ENCODE measurements at regions not wholly inside any gene's neighbourhood (a gene's known extent, or its start where the extent isn't known, plus 50 kb on each side); places are given as distances from the start of the nearest gene placed in this dataset.

DNA sequence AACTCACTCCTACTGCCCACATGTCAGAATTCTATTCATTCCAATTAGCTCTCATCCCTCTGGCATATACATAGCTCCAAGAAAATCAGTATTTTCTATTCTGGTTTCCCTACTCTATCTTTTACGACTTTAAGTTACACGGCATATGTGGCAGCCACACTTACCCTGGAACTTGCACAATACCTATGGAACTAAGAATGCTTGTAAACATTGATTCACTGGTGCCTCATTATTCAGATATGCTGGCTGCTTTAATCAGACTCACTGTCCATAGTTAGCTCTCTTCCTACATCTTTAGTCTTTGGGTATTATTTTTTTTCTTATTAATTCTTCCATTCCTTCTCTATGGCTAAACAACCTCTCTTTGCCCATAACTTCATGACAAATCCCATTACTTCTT is 1519.9 kb upstream of the ACVR2A start:
- DNase-seq (ENCODE audit: low spot score): no peak
- Histone ChIP-seq H3K27me3 (replicated peaks; ENCODE audit: insufficient read depth, low read depth, low read length, poor library complexity) (no peaks in the 10 kb centered on the region), H3K9me3 (ENCODE audit: low read depth, low read length, poor library complexity, severe bottlenecking) (no peaks in the 10 kb centered on the region), H3K27ac (ENCODE audit: low read depth, low read length, poor library complexity, severe bottlenecking) (no peak overlapping the region), H3K4me3 (ENCODE audit: low read depth, low read length, poor library complexity, severe bottlenecking) (no peak overlapping the region), H3K4me1 (ENCODE audit: insufficient read depth, low read length, poor library complexity, severe bottlenecking) (peaks cover 28% of the 10 kb centered on the region), H3K36me3 (ENCODE audit: insufficient read depth, low read length, poor library complexity, severe bottlenecking) (no peaks in the 10 kb centered on the region)
- intact Hi-C loops (cut with micrococcal nuclease; ENCODE audit: unreplicated experiment): loop anchor here (5.0 kb wide), 1 partner anchor 197 kb away; no protein-coding TSS in a partner anchor
- ChIA-PET POLR2A (ENCODE audit: low non-redundant PET) (interaction anchor here (0.6 kb wide), 1 partner anchor 20 kb away, joined by 3 read pairs; no protein-coding TSS in a partner anchor), CTCF (no interaction called here)
- no peak for TF ChIP-seq EZH2 (IDR thresholded peaks at IDR 0.05; ENCODE audit: borderline replicate concordance, low read depth, low read length, poor library complexity, severe bottlenecking)
- BruUV-seq (replicated peaks): no TSS peak

DNA sequence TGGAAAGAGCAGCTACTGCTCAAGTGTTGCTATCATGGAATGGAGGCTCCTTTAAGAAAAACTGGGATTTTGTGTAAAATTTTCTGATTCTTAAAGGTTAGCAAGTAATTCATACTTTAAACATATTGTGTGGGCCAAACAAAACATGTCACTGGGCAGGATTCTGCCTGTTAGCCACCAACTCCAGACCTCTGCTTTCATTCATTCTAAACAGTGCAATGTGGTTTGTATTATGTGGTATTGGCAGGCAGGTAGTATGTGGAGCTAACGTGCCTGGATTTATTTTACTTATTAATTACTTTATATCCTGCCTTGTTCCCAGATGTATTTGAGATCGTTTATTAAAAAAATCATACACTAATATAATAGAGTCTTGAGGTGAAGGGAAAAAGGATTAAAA is 1521.3 kb upstream of the ACVR2A start:
- no peak for DNase-seq (ENCODE audit: low spot score)
- BruUV-seq (replicated peaks): no TSS peak
- Histone ChIP-seq H3K4me3 (ENCODE audit: low read depth, low read length, poor library complexity, severe bottlenecking) (no peak overlapping the region), H3K27ac (ENCODE audit: low read depth, low read length, poor library complexity, severe bottlenecking) (no peak overlapping the region), H3K27me3 (replicated peaks; ENCODE audit: insufficient read depth, low read depth, low read length, poor library complexity) (no peaks in the 10 kb centered on the region), H3K36me3 (ENCODE audit: insufficient read depth, low read length, poor library complexity, severe bottlenecking) (no peaks in the 10 kb centered on the region), H3K9me3 (ENCODE audit: low read depth, low read length, poor library complexity, severe bottlenecking) (no peaks in the 10 kb centered on the region), H3K4me1 (ENCODE audit: insufficient read depth, low read length, poor library complexity, severe bottlenecking) (peaks cover 28% of the 10 kb centered on the region)
- POLR2A ChIA-PET (ENCODE audit: low non-redundant PET): no interaction called here
- TF ChIP-seq CTCF (conservative IDR thresholded peaks at IDR 0.05; ENCODE audit: low read depth, low read length) (no peak), EZH2 (IDR thresholded peaks at IDR 0.05; ENCODE audit: borderline replicate concordance, low read depth, low read length, poor library complexity, severe bottlenecking) (no peak)
- CTCF ChIA-PET: no interaction called here
- intact Hi-C loops (cut with micrococcal nuclease; ENCODE audit: unreplicated experiment): no loop called here

DNA sequence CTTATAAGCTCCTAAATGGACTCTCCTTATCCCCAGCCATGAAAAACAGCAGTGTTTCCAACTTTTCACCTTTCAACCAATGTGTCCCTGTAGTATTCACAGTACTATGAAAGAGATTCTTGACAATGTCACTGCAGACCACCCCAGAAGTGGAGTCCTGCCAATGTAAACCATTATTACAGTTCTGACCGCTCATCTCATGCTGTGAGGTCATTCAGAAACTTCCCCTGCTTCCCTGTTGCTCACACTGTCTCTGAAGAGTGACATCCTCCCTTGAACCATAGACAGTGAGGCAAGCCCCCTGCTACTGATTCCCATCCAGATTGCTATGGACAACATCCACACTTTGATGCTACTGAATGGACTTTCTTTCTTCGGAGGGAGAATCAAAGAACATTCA is 1523.7 kb upstream of the ACVR2A start:
- intact Hi-C loops (cut with micrococcal nuclease; ENCODE audit: unreplicated experiment): no loop called here
- no TSS peak for BruUV-seq (replicated peaks)
- no peak for TF ChIP-seq CTCF (conservative IDR thresholded peaks at IDR 0.05; ENCODE audit: low read depth, low read length)
- TF ChIP-seq EZH2 (IDR thresholded peaks at IDR 0.05; ENCODE audit: borderline replicate concordance, low read depth, low read length, poor library complexity, severe bottlenecking): no peak

GRCh38 chr2:146317959-146318358 is 1526.9 kb upstream of the ACVR2A start:
- Histone ChIP-seq H3K27ac (ENCODE audit: low read depth, low read length, poor library complexity, severe bottlenecking) (no peak overlapping the region), H3K4me1 (ENCODE audit: insufficient read depth, low read length, poor library complexity, severe bottlenecking) (peaks cover 35% of the 10 kb centered on the region), H3K27me3 (replicated peaks; ENCODE audit: insufficient read depth, low read depth, low read length, poor library complexity) (no peaks in the 10 kb centered on the region), H3K9me3 (ENCODE audit: low read depth, low read length, poor library complexity, severe bottlenecking) (no peaks in the 10 kb centered on the region), H3K36me3 (ENCODE audit: insufficient read depth, low read length, poor library complexity, severe bottlenecking) (no peaks in the 10 kb centered on the region), H3K4me3 (ENCODE audit: low read depth, low read length, poor library complexity, severe bottlenecking) (no peak overlapping the region)
- ChIA-PET POLR2A (ENCODE audit: low non-redundant PET) (no interaction called here), CTCF (no interaction called here)
- intact Hi-C loops (cut with micrococcal nuclease; ENCODE audit: unreplicated experiment): loop anchor here (10.0 kb wide), 2 partner anchors 663 to 1803 kb away; no protein-coding TSS in a partner anchor
- TF ChIP-seq CTCF (conservative IDR thresholded peaks at IDR 0.05; ENCODE audit: low read depth, low read length) (no peak), EZH2 (IDR thresholded peaks at IDR 0.05; ENCODE audit: borderline replicate concordance, low read depth, low read length, poor library complexity, severe bottlenecking) (no peak)
- peak; percentile 31 for DNase-seq (ENCODE audit: low spot score)
- no TSS peak for BruUV-seq (replicated peaks)

More for the DNA sequence above, 1523.7 kb upstream of the ACVR2A start:
- POLR2A ChIA-PET (ENCODE audit: low non-redundant PET): no interaction called here
- Histone ChIP-seq H3K9me3 (ENCODE audit: low read depth, low read length, poor library complexity, severe bottlenecking) (no peaks in the 10 kb centered on the region), H3K4me3 (ENCODE audit: low read depth, low read length, poor library complexity, severe bottlenecking) (no peak overlapping the region), H3K27me3 (replicated peaks; ENCODE audit: insufficient read depth, low read depth, low read length, poor library complexity) (no peaks in the 10 kb centered on the region), H3K4me1 (ENCODE audit: insufficient read depth, low read length, poor library complexity, severe bottlenecking) (peaks cover 25% of the 10 kb centered on the region), H3K36me3 (ENCODE audit: insufficient read depth, low read length, poor library complexity, severe bottlenecking) (no peaks in the 10 kb centered on the region), H3K27ac (ENCODE audit: low read depth, low read length, poor library complexity, severe bottlenecking) (no peak overlapping the region)
- DNase-seq (ENCODE audit: low spot score): no peak
- CTCF ChIA-PET: no interaction called here
